ENCODE measurements at regions not wholly inside any gene's neighbourhood (a gene's known extent, or its start where the extent isn't known, plus 50 kb on each side); places are given as distances from the start of the nearest gene placed in this dataset.
A peak's percentile ranks its signal among the peaks of the same experiment; 100 is the strongest.
"Not testable (repeated sequence)": the region's sequence is repeated elsewhere in the genome, so short reads cannot be mapped to it uniquely, and the experiment has no call there.

DNA sequence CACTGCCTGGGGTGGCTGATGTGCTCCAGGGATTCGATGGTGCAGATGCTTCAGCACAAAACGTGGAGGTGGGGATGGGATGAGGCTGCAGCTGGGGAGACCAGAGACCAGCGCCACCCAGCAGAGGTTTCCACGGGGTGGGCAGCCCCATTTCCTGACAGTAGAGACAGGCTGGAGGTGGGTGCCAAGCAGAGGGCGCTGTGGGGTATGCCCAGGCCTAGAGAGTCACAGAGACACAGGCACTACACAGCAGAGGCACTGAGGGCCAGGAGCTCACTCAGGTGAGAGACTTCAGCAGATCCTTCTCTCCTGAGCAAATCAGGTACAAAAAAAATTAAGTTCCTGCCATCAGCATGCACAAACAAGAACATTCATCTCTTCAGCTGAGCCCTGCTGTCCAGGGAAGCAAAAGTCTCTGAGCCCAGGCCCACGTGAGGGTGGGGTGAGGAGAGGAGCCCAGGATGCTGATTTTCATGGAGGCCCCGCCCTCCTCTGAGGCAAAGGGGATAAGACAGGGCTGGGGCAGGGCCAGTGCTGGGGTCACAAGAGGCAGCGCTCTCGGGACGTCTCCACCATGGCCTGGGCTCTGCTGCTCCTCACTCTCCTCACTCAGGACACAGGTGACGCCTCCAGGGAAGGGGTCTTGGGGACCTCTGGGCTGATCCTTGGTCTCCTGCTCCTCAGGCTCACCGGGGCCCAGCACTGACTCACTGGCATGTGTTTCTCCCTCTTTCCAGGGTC lies 53.1 kb downstream of the GGTLC2 start:
- Mint-ChIP-seq H3K27ac (no peak overlapping the region), H3K4me1 (ENCODE audit: low read depth) (no peaks in the 10 kb centered on the region)
- CTCF ChIA-PET = no interaction called here

DNA sequence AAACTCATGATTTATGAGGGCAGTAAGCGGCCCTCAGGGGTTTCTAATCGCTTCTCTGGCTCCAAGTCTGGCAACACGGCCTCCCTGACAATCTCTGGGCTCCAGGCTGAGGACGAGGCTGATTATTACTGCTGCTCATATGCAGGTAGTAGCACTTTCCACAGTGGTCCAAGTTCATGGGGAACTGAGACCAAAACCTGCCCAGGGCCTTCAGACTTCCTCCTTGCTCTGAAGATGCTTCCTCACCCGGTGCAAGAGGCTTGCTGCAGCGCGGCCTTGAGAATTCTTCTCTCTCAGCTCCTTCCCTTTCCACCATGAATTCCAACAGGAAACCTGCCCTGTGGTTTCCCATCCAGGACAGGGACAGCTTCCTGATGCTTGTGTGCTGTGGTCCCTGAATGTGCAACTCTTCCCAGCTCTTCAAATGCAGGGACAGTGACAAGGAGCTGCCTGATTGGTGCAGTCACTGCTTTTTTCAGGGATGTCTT lies 53.9 kb downstream of the GGTLC2 start:
- H3K9me3 Mint-ChIP-seq = no peaks in the 10 kb centered on the region
- no peak overlapping the region for H3K4me3 Mint-ChIP-seq
- no peaks in the 10 kb centered on the region for H3K36me3 Mint-ChIP-seq (ENCODE audit: low read depth)
- H3K27me3 Mint-ChIP-seq = no peaks in the 10 kb centered on the region
- intact Hi-C loops (cut with micrococcal nuclease) = no loop called here
- CTCF ChIA-PET = interaction anchor here (3.0 kb wide), 1 partner anchor 11 kb away, joined by 17 read pairs; no protein-coding TSS in a partner anchor
- POLR2A ChIA-PET = no interaction called here
- no peaks in the 10 kb centered on the region for H3K4me1 Mint-ChIP-seq (ENCODE audit: low read depth)
- no peak overlapping the region for H3K27ac Mint-ChIP-seq
- DNase-seq = no peak
- ATAC-seq = no peak
- TF ChIP-seq, protein P1, sequence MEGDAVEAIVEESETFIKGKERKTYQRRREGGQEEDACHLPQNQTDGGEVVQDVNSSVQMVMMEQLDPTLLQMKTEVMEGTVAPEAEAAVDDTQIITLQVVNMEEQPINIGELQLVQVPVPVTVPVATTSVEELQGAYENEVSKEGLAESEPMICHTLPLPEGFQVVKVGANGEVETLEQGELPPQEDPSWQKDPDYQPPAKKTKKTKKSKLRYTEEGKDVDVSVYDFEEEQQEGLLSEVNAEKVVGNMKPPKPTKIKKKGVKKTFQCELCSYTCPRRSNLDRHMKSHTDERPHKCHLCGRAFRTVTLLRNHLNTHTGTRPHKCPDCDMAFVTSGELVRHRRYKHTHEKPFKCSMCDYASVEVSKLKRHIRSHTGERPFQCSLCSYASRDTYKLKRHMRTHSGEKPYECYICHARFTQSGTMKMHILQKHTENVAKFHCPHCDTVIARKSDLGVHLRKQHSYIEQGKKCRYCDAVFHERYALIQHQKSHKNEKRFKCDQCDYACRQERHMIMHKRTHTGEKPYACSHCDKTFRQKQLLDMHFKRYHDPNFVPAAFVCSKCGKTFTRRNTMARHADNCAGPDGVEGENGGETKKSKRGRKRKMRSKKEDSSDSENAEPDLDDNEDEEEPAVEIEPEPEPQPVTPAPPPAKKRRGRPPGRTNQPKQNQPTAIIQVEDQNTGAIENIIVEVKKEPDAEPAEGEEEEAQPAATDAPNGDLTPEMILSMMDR (IDR thresholded peaks at IDR 0.05) = no peak

More for the DNA sequence above, 53.1 kb downstream of the GGTLC2 start:
- POLR2A ChIA-PET = no interaction called here
- Mint-ChIP-seq H3K27me3 (no peaks in the 10 kb centered on the region), H3K9me3 (no peaks in the 10 kb centered on the region), H3K4me3 (no peak overlapping the region), H3K36me3 (ENCODE audit: low read depth) (no peaks in the 10 kb centered on the region)
- peak; percentile 8 for DNase-seq
- intact Hi-C loops (cut with micrococcal nuclease) = no loop called here
- TF ChIP-seq, protein P1 (IDR thresholded peaks at IDR 0.05) = no peak
- ATAC-seq = no peak

DNA sequence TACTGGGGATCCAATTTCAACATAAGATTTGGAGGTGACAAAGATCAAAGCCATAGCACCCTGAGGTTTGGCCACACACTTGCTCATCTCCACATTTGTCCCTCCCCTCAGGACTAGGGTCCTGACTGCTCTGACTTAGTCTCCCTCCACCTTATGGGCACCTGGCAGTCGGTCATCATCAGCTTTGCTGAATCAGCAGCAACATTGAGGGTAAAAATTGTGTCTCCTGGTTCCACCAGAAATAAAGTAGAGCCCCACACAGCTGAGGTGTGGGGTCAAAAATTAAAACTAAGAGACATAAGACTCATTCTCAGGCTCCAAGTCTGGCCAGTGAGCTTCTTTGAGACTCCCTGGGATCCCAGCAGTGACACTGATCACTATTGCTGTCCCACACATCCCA lies 56.2 kb downstream of the GGTLC2 start:
- Mint-ChIP-seq H3K4me3 (no peak overlapping the region), H3K4me1 (ENCODE audit: low read depth) (no peaks in the 10 kb centered on the region), H3K9me3 (no peaks in the 10 kb centered on the region), H3K27ac (no peak overlapping the region), H3K36me3 (ENCODE audit: low read depth) (no peaks in the 10 kb centered on the region), H3K27me3 (no peaks in the 10 kb centered on the region)
- intact Hi-C loops (cut with micrococcal nuclease) = no loop called here
- DNase-seq = no peak
- TF ChIP-seq, protein P1 (IDR thresholded peaks at IDR 0.05) = no peak
- no peak for ATAC-seq
- CTCF ChIA-PET = interaction anchor here (0.9 to 3.0 kb wide), 5 partner anchors 8 to 53 kb away, joined by 3 to 17 read pairs (median 4); no protein-coding TSS in a partner anchor
- POLR2A ChIA-PET = no interaction called here

DNA sequence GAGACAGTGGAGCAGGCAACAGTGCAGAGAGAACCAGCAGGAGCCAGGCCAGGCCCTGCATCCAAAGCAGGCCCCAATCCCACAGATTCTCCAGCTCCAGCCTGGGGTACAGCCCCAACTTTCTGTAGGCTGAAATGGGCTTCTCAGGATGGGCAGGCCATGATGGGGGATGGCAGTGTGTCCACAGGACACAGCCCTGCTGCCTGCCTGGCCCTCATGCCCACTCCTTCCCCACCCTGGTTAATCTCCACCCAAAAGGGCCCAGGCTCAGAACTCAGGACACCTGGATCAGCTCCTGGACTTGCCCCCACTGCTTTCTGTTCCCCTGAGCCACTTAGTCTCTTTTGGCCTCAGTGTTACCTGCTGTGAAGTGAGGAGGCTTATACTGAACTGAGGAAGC lies 57.1 kb downstream of the GGTLC2 start:
- ATAC-seq; DNase-seq; H3K4me1 Mint-ChIP-seq (ENCODE audit: low read depth); H3K27ac Mint-ChIP-seq; H3K4me3 Mint-ChIP-seq; POLR2A ChIA-PET; intact Hi-C loops (cut with micrococcal nuclease); H3K27me3 Mint-ChIP-seq; H3K9me3 Mint-ChIP-seq; H3K36me3 Mint-ChIP-seq (ENCODE audit: low read depth): not testable (repeated sequence)
- CTCF ChIA-PET = interaction anchor here (1.0 to 2.0 kb wide), 7 partner anchors 9 to 182 kb away, joined by 3 to 7 read pairs (median 3); no protein-coding TSS in a partner anchor

DNA sequence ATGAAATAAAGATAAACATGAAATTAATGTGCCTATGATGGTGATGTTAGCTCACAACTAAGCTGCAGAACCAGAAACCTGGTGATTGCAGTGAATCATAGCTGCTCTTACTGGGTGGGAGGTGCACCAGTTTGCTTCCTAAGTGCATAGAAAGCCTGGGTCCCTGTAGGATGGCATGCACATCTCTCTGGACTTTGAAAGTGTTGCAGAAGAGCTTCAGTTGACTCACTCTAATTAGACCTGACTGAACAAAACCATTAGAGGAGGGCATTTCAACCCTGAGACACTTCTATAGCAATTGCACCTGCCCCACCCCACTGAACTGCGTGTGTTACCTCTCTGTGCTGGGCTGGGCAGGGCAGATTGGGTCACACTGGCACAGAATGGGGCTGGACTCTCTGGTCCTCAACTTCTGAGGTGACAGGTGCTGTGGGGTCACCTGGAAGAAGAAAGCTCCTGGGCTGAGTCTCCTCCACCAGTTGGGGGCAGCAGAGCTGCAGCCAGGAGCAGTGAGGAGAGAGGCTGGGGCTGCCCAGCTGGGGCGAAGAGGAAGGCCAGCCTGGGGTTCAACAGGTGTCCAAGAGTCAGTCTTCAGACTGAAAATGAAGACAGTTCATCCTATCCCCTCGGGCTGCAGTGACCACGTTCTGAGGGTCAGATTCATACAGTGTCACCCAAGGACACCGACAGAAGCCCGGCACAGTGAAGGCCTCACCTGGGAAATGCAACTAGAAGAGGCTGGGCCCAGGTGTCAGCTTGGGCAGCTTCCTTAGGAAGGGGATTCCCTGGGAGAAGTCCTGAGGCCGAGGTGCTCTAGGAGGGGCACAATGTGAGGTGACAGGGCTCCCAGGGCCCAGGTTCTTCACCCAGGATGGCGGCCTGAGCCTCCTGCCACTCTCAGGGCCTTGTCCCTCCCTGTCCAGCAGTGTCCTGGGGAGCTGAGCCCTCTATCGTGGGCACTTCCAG lies 58.1 kb downstream of the GGTLC2 start:
- no peak overlapping the region for H3K27ac Mint-ChIP-seq
- intact Hi-C loops (cut with micrococcal nuclease) = no loop called here
- TF ChIP-seq, protein P1 (IDR thresholded peaks at IDR 0.05) = peak; percentile 48
- CTCF ChIA-PET = interaction anchor here (0.8 to 2.0 kb wide), 8 partner anchors 10 to 181 kb away, joined by 3 to 7 read pairs (median 4); no protein-coding TSS in a partner anchor
- H3K36me3 Mint-ChIP-seq (ENCODE audit: low read depth) = no peaks in the 10 kb centered on the region
- H3K4me3 Mint-ChIP-seq = no peak overlapping the region
- POLR2A ChIA-PET = interaction anchor here (1.9 kb wide), 1 partner anchor 10 kb away, joined by 5 read pairs; no protein-coding TSS in a partner anchor
- DNase-seq = peak; percentile 21
- H3K9me3 Mint-ChIP-seq = no peaks in the 10 kb centered on the region
- no peaks in the 10 kb centered on the region for H3K4me1 Mint-ChIP-seq (ENCODE audit: low read depth)
- H3K27me3 Mint-ChIP-seq = no peaks in the 10 kb centered on the region
- no peak for ATAC-seq

Data from activated CD8-positive, alpha-beta T cell treated with anti-CD3 and anti-CD28 coated beads for 36 hours (primary cell).